BLaER1 treated with 17β-estradiol and CSF1 and Interleukin-3, amounts not matched to agents 10 nM and 100 nM (cell line): ENCODE measurements at regions not wholly inside any gene's neighbourhood (a gene's known extent, or its start where the extent isn't known, plus 50 kb on each side); places are given as distances from the start of the nearest gene placed in this dataset.
"Not testable (repeated sequence)": the region's sequence is repeated elsewhere in the genome, so short reads cannot be mapped to it uniquely, and the experiment has no call there.

ENCODE experiments used
- H3K27ac ChIP-seq, 11 experiments: shearing (Covaris generic); formaldehyde crosslinking; 2 replicates each; pipeline ENCODE4 v1.8.1; 2022
- H3K27me3 ChIP-seq, 11 experiments: shearing (Covaris generic); formaldehyde crosslinking; 2 replicates each; pipeline ENCODE4 v1.8.1; 2022
- H3K36me3 ChIP-seq, 11 experiments: shearing (Covaris generic); formaldehyde crosslinking; 2 replicates each; pipeline ENCODE4 v1.8.1; 2022
- H3K4me1 ChIP-seq, 10 experiments: shearing (Covaris generic); formaldehyde crosslinking; 2 replicates each; pipeline ENCODE4 v1.8.1; 2022
- H3K4me2 ChIP-seq, 11 experiments: shearing (Covaris generic); formaldehyde crosslinking; 2 replicates each; pipeline ENCODE4 v1.8.1; 2022
- H3K4me3 ChIP-seq, 10 experiments: shearing (Covaris generic); formaldehyde crosslinking; 2 replicates each; pipeline ENCODE4 v1.8.1; 2022
- H3K9ac ChIP-seq, 11 experiments: shearing (Covaris generic); formaldehyde crosslinking; 2 replicates each; pipeline ENCODE4 v1.8.1; 2022
- H3K9me3 ChIP-seq, 11 experiments: shearing (Covaris generic); formaldehyde crosslinking; replicated peaks in 1 of 11; 2 replicates each; pipeline ENCODE4 v1.8.1; 2022
- H4K20me1 ChIP-seq, 11 experiments: shearing (Covaris generic); formaldehyde crosslinking; 2 replicates each; pipeline ENCODE4 v1.8.1; 2022
- Cebpa-rat ChIP-seq, 11 experiments: shearing (Covaris generic); IDR thresholded peaks; 2 replicates each; pipeline ENCODE4 v1.8.1; 2022

DNA sequence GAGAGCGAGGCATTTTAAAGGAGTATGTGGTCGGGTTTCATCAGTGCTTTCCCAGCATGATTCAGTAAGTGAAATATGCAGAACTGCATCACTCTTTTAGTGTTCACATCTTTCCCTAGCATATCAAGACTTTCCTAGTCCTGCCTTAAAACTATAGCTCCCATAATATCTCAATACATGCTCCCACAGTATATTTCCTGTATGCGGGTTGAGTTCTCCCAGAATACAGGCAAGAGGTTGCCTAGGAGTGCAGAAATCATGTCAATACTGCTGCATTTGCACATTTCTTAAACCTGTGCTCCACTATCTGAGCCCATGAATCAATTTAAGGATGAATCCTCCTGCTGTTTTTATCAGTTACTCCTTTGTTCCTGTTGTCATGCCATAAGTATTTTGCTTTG lies 386.6 kb upstream of the SLC35B3 start:
- no peak for TF ChIP-seq Cebpa-rat (IDR thresholded peaks at IDR 0.05)
- H3K4me1 ChIP-seq = no peaks in the 10 kb centered on the region
- H3K9me3 ChIP-seq = 0 out of 22 replicates have a peak, but pooled peaks cover 0 to 5% (median 0%) of the 10 kb centered on the region in 11 experiments
- no peak overlapping the region for H3K27ac ChIP-seq
- no peaks in the 10 kb centered on the region for H3K27me3 ChIP-seq
- no peak overlapping the region for H3K4me3 ChIP-seq
- no peaks in the 10 kb centered on the region for H3K36me3 ChIP-seq
- H4K20me1 ChIP-seq = no peaks in the 10 kb centered on the region
- H3K9ac ChIP-seq = no peak overlapping the region
- no peak overlapping the region for H3K4me2 ChIP-seq

- Histone ChIP-seq H3K9me3 (0 out of 22 replicates have a peak, but pooled peaks cover 0 to 5% (median 0%) of the 10 kb centered on the region in 11 experiments), H3K36me3 (no peaks in the 10 kb centered on the region), H3K27ac (no peak overlapping the region), H3K27me3 (no peaks in the 10 kb centered on the region), H3K4me1 (no peaks in the 10 kb centered on the region), H4K20me1 (no peaks in the 10 kb centered on the region), H3K4me2 (no peak overlapping the region), H3K4me3 (no peak overlapping the region), H3K9ac (no peak overlapping the region)
- no peak for TF ChIP-seq Cebpa-rat (IDR thresholded peaks at IDR 0.05)
These were observed 385.0 kb upstream of the SLC35B3 start for GRCh38 chr6:8820313-8820712.

GRCh38 chr6:8819446-8819845 lies 384.1 kb upstream of the SLC35B3 start:
- no peaks in the 10 kb centered on the region for H3K36me3 ChIP-seq
- no peak overlapping the region for H3K27ac ChIP-seq
- H3K27me3 ChIP-seq = no peaks in the 10 kb centered on the region
- H3K4me3 ChIP-seq = no peak overlapping the region
- TF ChIP-seq Cebpa-rat (IDR thresholded peaks at IDR 0.05) = no peak
- H3K4me2 ChIP-seq = no peak overlapping the region
- H3K4me1 ChIP-seq = no peaks in the 10 kb centered on the region
- H3K9me3 ChIP-seq = 0 out of 22 replicates have a peak, but pooled peaks cover 0 to 5% (median 0%) of the 10 kb centered on the region in 11 experiments
- H3K9ac ChIP-seq = no peak overlapping the region
- H4K20me1 ChIP-seq = no peaks in the 10 kb centered on the region

- H3K4me2 ChIP-seq = no peak overlapping the region
- H3K36me3 ChIP-seq = no peaks in the 10 kb centered on the region
- H3K27me3 ChIP-seq = no peaks in the 10 kb centered on the region
- no peaks in the 10 kb centered on the region for H3K9me3 ChIP-seq
- H3K27ac ChIP-seq = no peak overlapping the region
- no peak overlapping the region for H3K4me3 ChIP-seq
- no peaks in the 10 kb centered on the region for H3K4me1 ChIP-seq
- TF ChIP-seq Cebpa-rat (IDR thresholded peaks at IDR 0.05) = no peak
- no peaks in the 10 kb centered on the region for H4K20me1 ChIP-seq
- no peak overlapping the region for H3K9ac ChIP-seq
These were observed 379.2 kb upstream of the SLC35B3 start for GRCh38 chr6:8814440-8815000.

GRCh38 chr6:8810325-8810724 lies 375.0 kb upstream of the SLC35B3 start:
- H3K4me2 ChIP-seq = no peak overlapping the region
- no peak for TF ChIP-seq Cebpa-rat (IDR thresholded peaks at IDR 0.05)
- no peaks in the 10 kb centered on the region for H4K20me1 ChIP-seq
- no peak overlapping the region for H3K4me3 ChIP-seq
- H3K4me1 ChIP-seq = no peaks in the 10 kb centered on the region
- no peak overlapping the region for H3K9ac ChIP-seq
- no peaks in the 10 kb centered on the region for H3K9me3 ChIP-seq
- no peak overlapping the region for H3K27ac ChIP-seq
- H3K36me3 ChIP-seq = no peaks in the 10 kb centered on the region
- H3K27me3 ChIP-seq = no peaks in the 10 kb centered on the region

DNA sequence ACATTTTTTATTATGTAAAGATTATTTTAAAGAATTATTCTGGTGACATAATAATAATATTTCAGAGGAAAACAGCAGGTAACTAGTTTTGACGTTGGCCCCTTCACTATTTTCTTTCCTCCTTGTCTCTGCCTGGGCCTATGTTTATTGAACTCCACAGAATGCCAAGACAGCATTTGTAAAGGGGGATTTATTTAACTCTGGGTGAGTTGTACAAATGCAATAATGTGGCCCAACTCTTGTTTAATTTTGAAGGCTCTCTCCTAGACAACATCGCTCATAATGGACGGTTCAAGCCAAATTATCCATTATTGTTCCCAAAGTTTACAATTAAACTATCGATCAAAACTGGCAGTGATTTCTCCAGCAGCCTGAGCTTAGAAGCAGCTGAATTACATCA lies 374.3 kb upstream of the SLC35B3 start:
- no peak overlapping the region for H3K4me3 ChIP-seq
- no peak overlapping the region for H3K9ac ChIP-seq
- no peaks in the 10 kb centered on the region for H3K4me1 ChIP-seq
- H3K9me3 ChIP-seq = no peaks in the 10 kb centered on the region
- TF ChIP-seq Cebpa-rat (IDR thresholded peaks at IDR 0.05) = no peak
- H3K4me2 ChIP-seq = no peak overlapping the region
- H3K27me3 ChIP-seq = no peaks in the 10 kb centered on the region
- no peaks in the 10 kb centered on the region for H4K20me1 ChIP-seq
- no peaks in the 10 kb centered on the region for H3K36me3 ChIP-seq
- H3K27ac ChIP-seq = no peak overlapping the region

DNA sequence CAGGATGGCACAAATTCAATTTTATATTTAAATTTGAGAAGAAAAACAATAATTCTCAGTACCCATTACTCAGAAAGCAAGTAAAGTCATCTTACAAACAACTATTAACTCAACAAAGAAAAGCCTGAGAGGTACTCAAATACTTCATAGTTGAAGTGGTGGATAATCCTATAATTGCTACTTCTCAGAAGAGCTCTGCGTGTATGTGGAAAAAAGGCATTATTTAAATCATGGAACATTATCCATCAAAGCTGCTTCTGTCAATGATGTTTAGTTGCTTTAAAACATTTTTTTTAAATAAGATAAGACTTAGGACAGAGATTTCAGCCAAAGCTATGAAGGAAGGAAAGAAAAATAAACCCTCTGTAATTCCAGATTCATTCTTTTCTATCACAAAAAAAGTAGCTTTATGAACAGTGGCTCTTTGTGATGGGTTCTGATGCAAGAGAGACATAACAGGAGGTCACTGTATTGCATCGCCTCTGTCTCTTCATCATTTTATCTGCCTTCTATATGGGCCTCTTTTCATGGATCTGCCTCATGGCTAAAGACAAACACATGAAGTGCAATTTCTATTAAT lies 367.9 kb upstream of the SLC35B3 start:
- Histone ChIP-seq H3K9ac (no peak overlapping the region), H3K27me3 (no peaks in the 10 kb centered on the region), H3K4me3 (no peak overlapping the region), H4K20me1 (no peaks in the 10 kb centered on the region), H3K27ac (no peak overlapping the region), H3K9me3 (peaks cover 0 to 8% (median 6%) of the 10 kb centered on the region in 11 experiments; a peak in 12 of 22 replicates), H3K4me1 (no peaks in the 10 kb centered on the region), H3K4me2 (no peak overlapping the region), H3K36me3 (no peaks in the 10 kb centered on the region)
- no peak for TF ChIP-seq Cebpa-rat (IDR thresholded peaks at IDR 0.05)

DNA sequence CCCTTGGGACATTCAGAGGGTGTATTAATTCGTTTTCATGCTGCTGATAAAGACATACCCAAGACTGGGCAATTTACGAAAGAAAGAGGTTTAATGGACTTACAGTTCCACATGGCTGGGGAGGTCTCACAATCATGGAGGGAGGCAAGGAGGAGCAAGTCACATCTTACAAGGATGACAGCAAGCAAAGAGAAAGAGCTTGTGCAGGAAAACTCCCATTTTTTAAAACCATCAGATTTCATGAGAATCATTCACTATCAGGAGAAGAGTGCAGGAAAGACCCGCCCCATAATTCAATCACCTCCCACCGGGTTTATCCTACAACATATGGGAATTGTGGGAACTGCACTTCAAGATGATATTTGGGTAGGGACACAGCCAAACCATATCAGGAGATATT lies 367.1 kb upstream of the SLC35B3 start:
- not testable (repeated sequence) for H3K9me3 ChIP-seq, H3K36me3 ChIP-seq, H3K4me1 ChIP-seq, H4K20me1 ChIP-seq, H3K27me3 ChIP-seq, H3K9ac ChIP-seq, H3K4me2 ChIP-seq, H3K27ac ChIP-seq, H3K4me3 ChIP-seq

DNA sequence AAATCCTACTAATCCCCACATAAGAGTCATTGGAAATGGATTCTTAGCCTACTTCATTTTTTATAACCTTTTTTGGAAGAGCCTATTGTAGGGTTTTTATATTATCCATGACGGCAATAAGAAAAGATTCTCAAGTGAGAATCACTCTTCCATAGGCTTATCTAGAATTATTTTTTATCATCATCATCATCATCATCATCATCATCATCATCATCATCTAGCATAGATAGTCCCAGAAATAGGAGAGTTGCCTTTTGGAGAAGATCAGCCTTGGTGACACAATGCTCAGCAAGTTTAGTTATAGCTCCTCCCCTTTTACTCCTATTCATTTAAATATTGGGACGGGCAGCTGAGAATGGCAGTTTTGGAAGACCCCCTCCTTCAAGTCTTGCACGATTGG lies 359.1 kb upstream of the SLC35B3 start:
- no peaks in the 10 kb centered on the region for H3K9me3 ChIP-seq
- H3K4me3 ChIP-seq = no peak overlapping the region
- no peak for TF ChIP-seq Cebpa-rat (IDR thresholded peaks at IDR 0.05)
- no peaks in the 10 kb centered on the region for H3K4me1 ChIP-seq
- no peaks in the 10 kb centered on the region for H4K20me1 ChIP-seq
- no peak overlapping the region for H3K4me2 ChIP-seq
- no peaks in the 10 kb centered on the region for H3K36me3 ChIP-seq
- no peaks in the 10 kb centered on the region for H3K27me3 ChIP-seq
- no peak overlapping the region for H3K27ac ChIP-seq
- no peak overlapping the region for H3K9ac ChIP-seq

DNA sequence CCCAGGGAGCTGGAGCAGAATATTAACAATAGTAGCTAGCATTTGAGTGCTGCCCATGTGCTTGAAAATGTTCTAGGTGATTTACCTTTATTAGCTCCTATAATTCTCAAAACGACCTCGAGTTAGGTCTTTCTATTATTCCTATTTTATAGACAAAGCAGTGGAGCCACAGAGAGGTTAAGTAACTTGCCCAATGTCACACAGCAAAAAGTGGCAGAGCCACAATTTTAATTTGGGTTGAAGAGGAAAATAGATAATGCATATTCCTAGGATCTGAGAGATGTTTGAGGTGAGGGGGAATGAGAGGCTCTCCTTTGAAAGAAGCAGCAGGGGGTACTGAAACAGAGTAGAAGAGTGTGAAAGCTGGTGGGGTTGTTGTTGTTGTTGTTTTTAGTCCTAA lies 354.5 kb upstream of the SLC35B3 start:
- no peaks in the 10 kb centered on the region for H3K36me3 ChIP-seq
- H3K4me2 ChIP-seq = no peak overlapping the region
- no peaks in the 10 kb centered on the region for H3K9me3 ChIP-seq
- H3K4me3 ChIP-seq = no peak overlapping the region
- H3K9ac ChIP-seq = no peak overlapping the region
- H3K27ac ChIP-seq = no peak overlapping the region
- TF ChIP-seq Cebpa-rat (IDR thresholded peaks at IDR 0.05) = no peak
- H4K20me1 ChIP-seq = no peaks in the 10 kb centered on the region
- H3K4me1 ChIP-seq = no peaks in the 10 kb centered on the region
- H3K27me3 ChIP-seq = no peaks in the 10 kb centered on the region
